ENCODE measurements at regions not wholly inside any gene's neighbourhood (a gene's known extent, or its start where the extent isn't known, plus 50 kb on each side); places are given as distances from the start of the nearest gene placed in this dataset.

GRCh38 chr9:119991797-119992196 lies 588.2 kb downstream of the CDK5RAP2 start:
- DNase-seq, result no peak

DNA sequence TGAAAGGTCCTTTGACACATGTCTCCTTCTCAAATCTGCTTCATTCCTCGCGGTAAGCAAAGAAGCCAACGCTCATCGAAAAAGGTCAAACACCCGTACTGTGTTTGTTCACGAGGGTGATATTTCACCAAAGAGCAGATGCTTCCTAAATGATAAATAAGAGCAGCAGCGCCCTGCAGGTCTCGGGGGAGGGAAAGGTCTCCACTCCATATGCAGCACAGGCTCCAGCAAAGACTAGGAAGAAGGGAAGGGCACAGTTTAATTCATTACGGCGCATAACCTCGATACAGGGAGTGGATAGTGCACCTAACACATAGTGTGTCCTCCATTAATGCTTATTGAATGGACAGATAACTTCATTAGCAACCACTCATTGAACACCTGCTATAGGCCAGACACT lies 593.3 kb downstream of the CDK5RAP2 start:
- DNase-seq, result no peak

- DNase-seq, result no peak
These were observed 593.8 kb downstream of the CDK5RAP2 start for GRCh38 chr9:119986205-119986604.

GRCh38 chr9:119974026-119974425 lies 604.8 kb upstream of the BRINP1 start:
- no peak for DNase-seq

- DNase-seq, result peak; percentile 85
These were observed 599.8 kb upstream of the BRINP1 start for GRCh38 chr9:119968836-119969707.

GRCh38 chr9:119967867-119968535 lies 598.8 kb upstream of the BRINP1 start:
- DNase-seq, result no peak

DNA sequence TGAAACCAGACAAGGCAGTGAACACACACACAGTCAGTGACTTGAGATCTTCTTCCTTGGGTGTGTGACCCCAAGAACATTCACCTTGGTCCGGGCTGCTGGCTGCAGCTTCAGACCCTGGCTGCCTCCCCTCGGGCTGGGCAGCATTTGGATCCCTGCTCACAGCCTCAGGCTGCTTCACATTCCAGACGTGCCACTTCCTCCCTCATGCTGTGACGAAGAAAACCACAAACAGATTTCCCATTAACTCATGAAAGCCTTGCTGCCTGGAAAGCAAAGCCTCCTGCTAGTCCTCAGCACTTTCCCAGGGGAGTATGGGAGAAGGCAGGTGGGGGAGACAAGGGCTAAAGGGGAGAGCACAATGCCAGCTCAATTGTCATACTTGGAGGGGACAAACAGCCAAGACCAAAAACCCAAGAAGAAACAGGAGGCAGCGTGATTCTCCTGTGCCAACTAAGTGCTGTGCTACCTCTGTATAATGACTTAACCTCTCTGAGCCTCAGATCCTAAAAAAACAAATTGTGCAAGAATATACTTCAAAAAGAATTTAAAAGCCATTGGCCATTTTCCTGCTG lies 594.6 kb upstream of the BRINP1 start:
- no peak for DNase-seq

GRCh38 chr9:119963258-119963797 lies 594.1 kb upstream of the BRINP1 start:
- no peak for DNase-seq

- no peak for DNase-seq
These were observed 592.7 kb upstream of the BRINP1 start for GRCh38 chr9:119961774-119962424.

DNA sequence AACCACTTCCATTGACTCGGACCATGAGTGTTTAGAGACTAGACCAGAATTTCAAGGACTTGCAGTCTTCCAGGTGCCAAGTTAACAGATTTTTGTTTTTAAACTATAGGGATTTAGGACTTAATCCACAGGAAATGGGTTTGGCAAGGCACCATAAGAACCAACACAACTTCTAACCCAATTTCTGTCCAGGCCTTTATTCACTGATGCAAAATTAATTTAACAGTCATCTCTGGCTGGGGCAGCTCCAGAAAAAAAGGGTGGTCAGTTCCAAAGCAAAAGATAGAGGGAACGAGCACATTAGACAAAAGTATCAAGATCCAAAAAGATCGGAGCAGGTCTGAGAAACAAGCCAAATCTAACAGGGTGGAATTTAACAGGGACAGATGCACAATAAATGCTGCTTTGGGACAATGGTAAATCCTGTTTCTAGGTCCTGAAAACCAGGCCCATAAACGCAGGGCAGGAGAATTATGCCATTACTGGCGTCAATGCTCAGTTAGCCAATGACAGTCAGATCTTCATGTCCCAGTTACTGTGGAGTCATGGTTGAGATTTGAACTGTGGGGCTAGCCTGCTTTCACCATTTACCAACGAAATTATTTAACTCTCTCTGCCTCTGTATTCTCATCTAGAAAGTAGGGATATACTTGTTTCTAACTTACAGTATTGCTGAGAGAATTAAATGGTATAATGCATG lies 590.8 kb upstream of the BRINP1 start:
- DNase-seq, result no peak

DNA sequence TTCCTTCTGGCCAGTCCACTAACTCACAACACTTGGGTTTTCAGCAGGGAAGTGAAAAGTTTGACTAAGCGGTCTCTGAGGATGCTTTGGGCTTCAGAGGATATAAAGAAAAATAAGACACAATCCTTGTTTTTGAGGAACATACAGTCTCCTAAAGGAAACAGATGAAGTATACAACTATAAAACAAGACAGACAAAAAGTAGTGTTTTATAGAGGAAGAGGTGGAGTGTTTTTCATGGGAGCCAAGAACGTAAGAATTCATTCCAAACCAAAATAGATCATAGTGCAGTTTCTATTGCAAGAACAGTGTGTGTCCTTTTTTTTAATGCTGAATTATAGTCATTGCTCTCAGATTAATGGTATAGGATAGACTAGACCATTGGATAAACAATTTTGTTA lies 586.9 kb upstream of the BRINP1 start:
- DNase-seq, result no peak

DNA sequence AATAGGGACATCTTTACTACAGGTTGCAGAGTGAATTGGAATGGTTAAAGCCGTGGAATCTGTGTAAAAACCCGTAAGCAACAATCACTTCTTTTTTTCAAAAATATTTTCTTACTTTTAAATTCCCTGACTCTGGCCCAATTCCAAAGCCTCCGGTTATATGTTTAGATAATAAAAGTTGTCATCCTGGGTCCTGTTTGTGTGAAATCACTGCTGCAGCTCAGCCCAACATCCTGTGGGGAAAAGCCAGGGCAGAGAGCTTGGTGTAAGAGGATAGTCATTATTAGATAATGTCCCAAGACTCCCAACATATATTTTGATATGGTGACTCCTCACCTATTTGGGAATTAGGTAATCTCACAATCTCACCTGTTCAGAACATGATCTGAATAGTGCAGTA lies 586.0 kb upstream of the BRINP1 start:
- no peak for DNase-seq

DNA sequence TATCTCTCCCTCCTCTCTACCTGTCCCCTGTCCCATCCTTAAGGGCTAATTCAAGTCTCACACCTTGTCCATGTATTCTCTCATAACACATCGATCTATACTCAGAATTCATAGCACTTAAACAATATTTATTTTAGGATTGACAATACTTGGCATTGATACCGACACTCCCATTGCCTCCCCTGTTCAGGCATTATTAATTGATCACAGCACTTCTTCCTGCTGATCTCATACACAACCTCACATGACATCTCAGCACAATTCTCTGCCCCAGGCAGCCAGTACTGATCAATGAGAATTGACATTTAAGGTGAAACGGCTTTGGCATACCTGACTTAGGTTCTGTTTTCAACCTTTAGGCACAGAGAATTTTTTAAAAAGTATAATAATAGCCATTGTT lies 582.4 kb upstream of the BRINP1 start:
- no peak for DNase-seq

DNA sequence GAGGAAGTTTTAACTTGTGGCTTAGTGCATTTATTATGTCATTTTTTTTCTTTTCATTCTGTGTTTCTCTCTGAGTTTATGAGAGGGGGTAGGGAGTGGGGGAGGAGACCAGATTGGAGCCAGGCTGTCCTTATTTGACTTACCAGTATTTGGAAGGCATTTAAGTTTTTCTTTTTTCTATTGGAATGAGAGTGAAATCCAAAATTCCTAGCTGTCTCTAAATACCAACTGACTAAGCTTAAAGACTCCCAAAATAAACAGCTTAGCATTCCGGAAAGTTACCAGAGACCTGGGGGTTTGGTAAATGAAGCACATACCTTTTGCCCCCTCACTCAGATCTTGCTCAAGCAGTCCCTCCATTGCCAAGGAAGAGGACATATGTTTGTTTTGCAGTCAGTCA lies 581.9 kb upstream of the BRINP1 start:
- DNase-seq, result no peak

DNA sequence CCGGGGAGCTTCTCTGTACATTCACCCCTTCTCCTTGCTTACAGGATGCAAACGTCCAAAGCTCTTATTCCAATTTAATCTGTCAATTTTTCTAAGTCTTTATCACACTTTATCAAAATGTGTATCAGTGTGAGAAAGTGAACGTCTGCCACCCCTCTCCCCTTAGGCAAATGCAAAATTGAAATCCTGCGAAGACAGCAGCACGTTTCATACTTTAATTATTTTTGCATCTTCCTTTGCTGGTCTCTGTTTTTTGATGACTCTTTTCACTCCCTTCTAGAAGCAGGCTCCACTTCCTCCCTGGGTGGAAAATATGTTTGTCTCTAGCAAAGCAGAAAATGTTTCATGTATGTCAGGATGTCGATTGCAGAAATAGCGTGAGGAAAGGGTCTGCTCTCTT lies 576.5 kb upstream of the BRINP1 start:
- no peak for DNase-seq

- no peak for DNase-seq
These were observed 571.9 kb upstream of the BRINP1 start for GRCh38 chr9:119941091-119941490.

GRCh38 chr9:119938871-119939270 lies 569.6 kb upstream of the BRINP1 start:
- DNase-seq, result no peak

DNA sequence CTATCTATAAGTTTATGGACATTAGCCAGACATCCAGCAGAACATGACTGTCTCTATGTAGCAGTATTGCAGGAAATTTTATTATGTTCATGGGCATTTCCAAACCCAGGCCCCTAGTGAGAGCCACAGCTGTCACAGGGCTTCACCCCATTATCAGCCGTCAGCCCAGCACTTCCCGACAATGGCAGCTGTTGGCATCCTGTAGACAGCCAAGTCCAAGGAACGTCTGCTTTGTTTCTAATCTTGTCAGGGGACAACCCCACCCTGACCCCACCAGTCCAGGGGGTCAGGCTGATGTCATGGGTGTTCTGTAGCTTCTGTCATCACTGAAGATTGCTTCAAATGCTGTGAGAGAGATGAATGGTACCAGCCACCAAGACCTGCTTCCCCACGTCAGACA lies 565.3 kb upstream of the BRINP1 start:
- DNase-seq, result no peak

DNA sequence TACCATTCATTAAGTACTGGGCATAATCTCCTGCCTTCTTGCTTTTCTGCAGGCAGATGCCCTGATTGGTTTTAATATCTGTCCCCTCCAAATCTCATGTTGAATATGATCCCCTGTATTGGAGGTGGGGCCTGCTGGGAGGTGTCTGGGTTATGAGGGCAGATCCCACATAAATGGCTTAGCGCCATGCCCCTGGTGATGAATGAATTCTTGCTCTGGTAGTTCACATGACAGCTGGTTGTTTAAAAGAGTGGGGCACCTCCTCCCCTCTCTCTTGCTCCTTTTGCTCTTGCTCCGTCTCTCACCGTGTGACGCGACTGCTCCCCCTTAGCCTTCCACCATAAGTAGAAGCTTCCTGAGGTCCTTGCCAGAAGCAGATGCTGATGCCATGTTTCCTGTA lies 564.0 kb upstream of the BRINP1 start:
- DNase-seq, result no peak

- no peak for DNase-seq
These were observed 555.5 kb upstream of the BRINP1 start for GRCh38 chr9:119924736-119925135.

- DNase-seq, result no peak
These were observed 547.9 kb upstream of the BRINP1 start for GRCh38 chr9:119917175-119917574.

- DNase-seq, result no peak
These were observed 537.8 kb upstream of the BRINP1 start for GRCh38 chr9:119907056-119907455.

Measured in occipital lobe (tissue), 1 donor.